K562 (cell line): ENCODE measurements at regions not wholly inside any gene's neighbourhood (a gene's known extent, or its start where the extent isn't known, plus 50 kb on each side); places are given as distances from the start of the nearest gene placed in this dataset.

ENCODE experiments used
- ATAC-seq: fragments of 200-7000 bp; cut with Tn5 transposase; 3 replicates; pipeline ENCODE4 v1.9.1; 2020; ENCODE audit warnings: moderate library complexity
- BruUV-seq: library from RNA; stranded (reverse); fragments of 400-500 nt; replicated peaks from 2 replicates; lab custom pipeline; 2021; lab: Mats Ljungman, UMichigan
- CTCF ChIA-PET: fragments of 300-600 bp; formaldehyde crosslinking; extraction: SDS; loops from one replicate; lab custom pipeline; 2021; ENCODE audit warnings: low intra/inter-chr PET ratio; lab: Yijun Ruan, JAX
- POLR2A ChIA-PET: fragments of 300-600, 350-650 bp; sonication (Branson Sonifier 250); formaldehyde crosslinking; extraction: SDS; loops from one replicate; lab custom pipeline; 2021; ENCODE audit warnings: antibody characterized with exemption, inconsistent platforms; lab: Yijun Ruan, JAX
- DNase-seq, 4 experiments: peaks; one replicate each; pipeline versions ENCODE4 v3.0.0 to v3.0.0-alpha.2; 2011 to 2018; ENCODE audit warnings: low spot score in 3 of 4, mixed read lengths in 3 of 4; ENCODE audit errors: extremely low read depth in 1 of 4
- FAIRE-seq: peaks from 2 replicates; lab custom pipeline; 2011; peaks lifted over from hg19 to GRCh38; lab: Jason Lieb, UNC
- H2AFZ ChIP-seq: 2 replicates; pipeline ENCODE4 v1.6.0; 2011; ENCODE audit warnings: low read depth, low read length, control low read depth, inconsistent platforms
- H3K27ac ChIP-seq: fragments of 200-600 bp; 3 replicates; pipeline ENCODE4 v1.8.0; 2011; ENCODE audit warnings: low read depth, mild to moderate bottlenecking, control low read depth, inconsistent platforms, low read length, moderate library complexity, mixed read lengths; ENCODE audit errors: extremely low read depth
- H3K27me3 ChIP-seq, 2 experiments: fragments of 300-600 bp in 1 of 2; 2 replicates in 1 of 2; 3 replicates in 1 of 2; pipeline versions ENCODE4 v1.6.0 to v1.8.0; 2011; ENCODE audit warnings: inconsistent platforms in 2 of 2, low read length in 2 of 2, mild to moderate bottlenecking in 1 of 2, mixed read lengths in 1 of 2, moderate library complexity in 1 of 2; ENCODE audit not compliant: control insufficient read depth in 2 of 2, insufficient read depth in 2 of 2
- H3K36me3 ChIP-seq: fragments of 300-600 bp; 3 replicates; pipeline ENCODE4 v1.8.0; 2011; ENCODE audit warnings: mild to moderate bottlenecking, low read length, inconsistent platforms; ENCODE audit not compliant: control insufficient read depth, insufficient read depth
- H3K4me1 ChIP-seq, 2 experiments: fragments of 200-600 bp in 1 of 2; replicated peaks in 1 of 2; 2 replicates in 1 of 2; 3 replicates in 1 of 2; pipeline versions ENCODE4 v1.5.1 to v1.8.0; 2011; ENCODE audit warnings: inconsistent platforms in 2 of 2, low read length in 2 of 2, mild to moderate bottlenecking in 1 of 2, mixed read lengths in 1 of 2, moderate library complexity in 1 of 2; ENCODE audit not compliant: control insufficient read depth in 2 of 2, insufficient read depth in 2 of 2
- H3K4me2 ChIP-seq: 2 replicates; pipeline ENCODE4 v1.6.1; 2011; ENCODE audit warnings: low read length, control low read depth, inconsistent platforms, mixed read lengths; ENCODE audit not compliant: insufficient read depth
- H3K4me3 ChIP-seq: fragments of 200-600 bp; sonication (generic), shearing (Covaris generic); 2 replicates; pipeline ENCODE4 v1.5.1; 2016; ENCODE audit warnings: control low read depth, inconsistent platforms
- H3K79me2 ChIP-seq: fragments of 200-600 bp; 3 replicates; pipeline ENCODE4 v1.8.0; 2011; ENCODE audit warnings: low read length, inconsistent platforms; ENCODE audit not compliant: control insufficient read depth, insufficient read depth
- H3K9ac ChIP-seq, 2 experiments: 2 replicates each; pipeline versions ENCODE4 v1.6.0 to v1.6.1; 2011; ENCODE audit warnings: low read depth in 2 of 2, low read length in 2 of 2, control low read depth in 1 of 2, inconsistent platforms in 1 of 2, mild to moderate bottlenecking in 1 of 2, mixed read lengths in 1 of 2; ENCODE audit not compliant: insufficient read depth in 1 of 2
- H3K9me1 ChIP-seq: one replicate; pipeline ENCODE4 v1.6.0; 2011; ENCODE audit warnings: inconsistent platforms, mild to moderate bottlenecking, low read length, moderate library complexity; ENCODE audit not compliant: control insufficient read depth, insufficient read depth
- H3K9me3 ChIP-seq: replicated peaks from 2 replicates; pipeline ENCODE4 v1.5.1; 2011; ENCODE audit warnings: low read depth, low read length, inconsistent platforms; ENCODE audit not compliant: control insufficient read depth, insufficient read depth
- H4K20me1 ChIP-seq: replicated peaks from 2 replicates; pipeline ENCODE4 v1.6.1; 2011; ENCODE audit warnings: low read length, inconsistent platforms, mixed read lengths; ENCODE audit not compliant: control insufficient read depth, insufficient read depth
- CTCF ChIP-seq, 3 experiments: IDR thresholded peaks in 2 of 3; conservative IDR thresholded peaks in 1 of 3; 2 replicates each; pipeline ENCODE4 v1.5.1; 2011 to 2012; ENCODE audit warnings: low read length in 3 of 3, mild to moderate bottlenecking in 3 of 3, control low read depth in 2 of 3, improper control_type of control experiment in 1 of 3, inconsistent platforms in 1 of 3, low read depth in 1 of 3, mixed read lengths in 1 of 3, moderate library complexity in 1 of 3; ENCODE audit not compliant: insufficient read depth in 2 of 3
- E2F8 ChIP-seq: fragments of 450-650 bp; IDR thresholded peaks from 2 replicates; pipeline ENCODE4 v1.7.1; 2018; ENCODE audit warnings: mild to moderate bottlenecking, low read depth; ENCODE audit not compliant: partially characterized antibody
- FOS ChIP-seq: IDR thresholded peaks from 3 replicates; pipeline ENCODE4 v1.6.1; 2011; ENCODE audit not compliant: insufficient read length; ENCODE audit errors: extremely low read depth
- SIRT6 ChIP-seq: IDR thresholded peaks from one replicate; pipeline ENCODE4 v1.6.1; 2012; ENCODE audit warnings: low read depth, mild to moderate bottlenecking, control low read depth, inconsistent platforms, low read length, moderate library complexity
- WGBS: fragments of 100-300 bp; shearing (Covaris generic); methylation state at CpG from one replicate; pipeline ENCODE4 v1.1.6; 2016; ENCODE audit warnings: low coverage, mixed read lengths; ENCODE audit not compliant: insufficient coverage; ENCODE audit errors: missing lambda C conversion rate; 5-methylcytosine and 5-hydroxymethylcytosine counted together
- in situ Hi-C: fragments of 300-500 bp; cut with MboI; formaldehyde crosslinking; loops from 4 replicates; pipeline ENCODE4 v1.15.0; 2018; ENCODE audit warnings: inconsistent platforms, mixed read lengths
- intact Hi-C: fragments of 100-400 bp; cut with micrococcal nuclease; formaldehyde crosslinking; loops from 2 replicates; pipeline ENCODE4 v1.14.2; 2022
- TF ChIP-seq, protein P1 (sequence below), 2 experiments: IDR thresholded peaks in 1 of 2; conservative IDR thresholded peaks in 1 of 2; 2 replicates each; pipeline ENCODE4 v1.6.1; 2016; ENCODE audit warnings: low read depth in 2 of 2, mild to moderate bottlenecking in 1 of 2, missing compliant biosample characterization in 1 of 2, missing genetic modification characterization in 1 of 2, moderate library complexity in 1 of 2

DNA sequence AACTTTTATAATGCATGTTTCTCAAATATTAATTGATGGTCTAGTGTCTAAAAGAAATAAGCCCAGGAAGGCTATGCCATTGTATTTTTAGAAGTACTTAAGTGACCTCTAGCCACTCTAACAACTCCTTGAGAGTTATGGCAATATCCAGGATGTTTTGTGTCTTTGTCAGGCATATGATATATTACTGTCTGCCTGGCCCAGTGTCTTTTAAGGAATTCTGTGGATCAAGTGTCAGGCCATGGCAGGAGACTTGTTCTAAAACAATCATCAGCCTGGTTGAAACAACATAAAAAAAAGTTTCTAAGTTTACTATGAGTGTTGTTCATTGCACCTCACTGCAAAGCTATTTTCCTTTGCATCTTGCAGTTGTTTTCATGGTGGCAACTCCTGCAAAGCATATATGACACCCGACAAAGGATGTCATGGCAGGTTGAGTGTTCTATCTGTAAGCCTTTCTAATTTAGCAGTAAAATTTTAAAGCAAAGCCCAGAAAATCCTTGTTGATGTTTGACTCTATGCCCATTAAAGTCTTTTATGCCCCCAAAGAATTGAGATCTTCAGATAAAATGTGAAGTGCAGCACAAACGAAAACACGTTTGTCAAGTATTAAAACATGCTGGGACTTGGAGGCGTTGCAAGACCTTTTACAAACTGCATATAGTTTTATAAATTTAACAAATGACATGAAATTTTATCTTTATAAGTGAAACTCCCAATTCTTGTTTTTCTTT, 89.5 kb upstream of the SLC38A2 start:
- FAIRE-seq: no peak
- intact Hi-C loops: no loop called here
- BruUV-seq: no TSS peak

More for the DNA sequence above, 89.5 kb upstream of the SLC38A2 start:
- WGBS: 30% methylated on average over 4 of the region's 4 CpGs
- H3K4me3 ChIP-seq: no peak overlapping the region
- in situ Hi-C loops: no loop called here
- H3K9ac ChIP-seq: no peak overlapping the region
- no peaks in the 10 kb centered on the region for H3K36me3 ChIP-seq
- no peaks in the 10 kb centered on the region for H3K9me3 ChIP-seq
- no peaks in the 10 kb centered on the region for H3K79me2 ChIP-seq
- no peak for TF ChIP-seq E2F8
- TF ChIP-seq SIRT6: no peak
- no peak for TF ChIP-seq FOS
- TF ChIP-seq, protein P1, sequence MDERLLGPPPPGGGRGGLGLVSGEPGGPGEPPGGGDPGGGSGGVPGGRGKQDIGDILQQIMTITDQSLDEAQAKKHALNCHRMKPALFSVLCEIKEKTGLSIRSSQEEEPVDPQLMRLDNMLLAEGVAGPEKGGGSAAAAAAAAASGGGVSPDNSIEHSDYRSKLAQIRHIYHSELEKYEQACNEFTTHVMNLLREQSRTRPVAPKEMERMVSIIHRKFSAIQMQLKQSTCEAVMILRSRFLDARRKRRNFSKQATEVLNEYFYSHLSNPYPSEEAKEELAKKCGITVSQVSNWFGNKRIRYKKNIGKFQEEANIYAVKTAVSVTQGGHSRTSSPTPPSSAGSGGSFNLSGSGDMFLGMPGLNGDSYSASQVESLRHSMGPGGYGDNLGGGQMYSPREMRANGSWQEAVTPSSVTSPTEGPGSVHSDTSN (CRISPR knock-in tag; IDR thresholded peaks at IDR 0.05; ENCODE audit: low read depth): no peak
- TF ChIP-seq, protein P1 (tag; conservative IDR thresholded peaks at IDR 0.05; ENCODE audit: low read depth): 0 out of 2 replicates have a peak, but pooled peaks have one; percentile 36
- no peak for TF ChIP-seq CTCF (IDR thresholded peaks at IDR 0.05 in 2 of 3, conservative IDR thresholded peaks at IDR 0.05 in 1 of 3; ENCODE audit: insufficient read depth in 2 of 3, low read depth in 1 of 3, low read length in 3 of 3)
- no peak for ATAC-seq
- no peaks in the 10 kb centered on the region for H3K27me3 ChIP-seq
- DNase-seq: no peak
- CTCF ChIA-PET: interaction anchor here (0.7 kb wide), 1 partner anchor 711 kb away, joined by 3 read pairs; no protein-coding TSS in a partner anchor
- H2AFZ ChIP-seq: no peak overlapping the region
- H3K27ac ChIP-seq: no peak overlapping the region
- H3K4me2 ChIP-seq: no peak overlapping the region
- H3K4me1 ChIP-seq: peaks cover 0 to 7% of the 10 kb centered on the region in 2 experiments; a peak in 1 of 5 replicates
- no peaks in the 10 kb centered on the region for H3K9me1 ChIP-seq
- H4K20me1 ChIP-seq: no peaks in the 10 kb centered on the region
- POLR2A ChIA-PET: no interaction called here
